NB4 (cell line): ENCODE measurements at regions not wholly inside any gene's neighbourhood (a gene's known extent, or its start where the extent isn't known, plus 50 kb on each side); places are given as distances from the start of the nearest gene placed in this dataset.

Experiments used
- DNase-seq: peaks from one replicate; pipeline ENCODE4 v3.0.0; 2010; ENCODE audit warnings: low read depth
- H3K4me3 ChIP-seq: one replicate; pipeline ENCODE4 v1.5.1; 2011; ENCODE audit warnings: mild to moderate bottlenecking, low read depth, low read length, moderate library complexity
- CTCF ChIP-seq: IDR thresholded peaks from one replicate; pipeline ENCODE4 v1.5.1; 2012; ENCODE audit warnings: low read depth, low read length
- MAX ChIP-seq: IDR thresholded peaks from 2 replicates; pipeline ENCODE4 v1.6.1; 2011; ENCODE audit warnings: low read depth, low read length
- MYC ChIP-seq: IDR thresholded peaks from 2 replicates; pipeline ENCODE4 v1.6.1; 2011; ENCODE audit warnings: low read depth, low read length
- POLR2A ChIP-seq: IDR thresholded peaks from 2 replicates; pipeline ENCODE4 v1.6.1; 2011; ENCODE audit warnings: mild to moderate bottlenecking; ENCODE audit not compliant: insufficient read length; ENCODE audit errors: extremely low read depth

GRCh38 chr10:111265341-111265740 lies 188.5 kb downstream of the ADRA2A start:
- H3K4me3 ChIP-seq: no peak overlapping the region
- DNase-seq: no peak
- TF ChIP-seq MAX: no peak
- TF ChIP-seq POLR2A: no peak
- TF ChIP-seq CTCF: no peak
- TF ChIP-seq MYC: no peak

GRCh38 chr10:111266165-111266564 lies 189.3 kb downstream of the ADRA2A start:
- TF ChIP-seq MAX (no peak), CTCF (no peak), POLR2A (no peak), MYC (no peak)
- DNase-seq: no peak
- no peak overlapping the region for H3K4me3 ChIP-seq

- TF ChIP-seq POLR2A (no peak), CTCF (no peak), MYC (no peak), MAX (no peak)
- no peak for DNase-seq
- H3K4me3 ChIP-seq: no peak overlapping the region
Observed at GRCh38 chr10:111267673-111268072, 190.8 kb downstream of the ADRA2A start.

- DNase-seq: no peak
- H3K4me3 ChIP-seq: no peak overlapping the region
- TF ChIP-seq MAX (no peak), MYC (no peak), CTCF (no peak), POLR2A (no peak)
Observed at GRCh38 chr10:111273235-111273634, 196.4 kb downstream of the ADRA2A start.

GRCh38 chr10:111273635-111274034 lies 196.8 kb downstream of the ADRA2A start:
- H3K4me3 ChIP-seq: no peak overlapping the region
- no peak for DNase-seq
- no peak for TF ChIP-seq CTCF
- TF ChIP-seq MYC: no peak
- no peak for TF ChIP-seq POLR2A

GRCh38 chr10:111275091-111275490 lies 198.3 kb downstream of the ADRA2A start:
- no peak overlapping the region for H3K4me3 ChIP-seq
- no peak for TF ChIP-seq CTCF
- TF ChIP-seq MAX: no peak
- TF ChIP-seq POLR2A: no peak
- no peak for TF ChIP-seq MYC
- no peak for DNase-seq
